IMR-90 (cell line): ENCODE measurements at regions not wholly inside any gene's neighbourhood (a gene's known extent, or its start where the extent isn't known, plus 50 kb on each side); places are given as distances from the start of the nearest gene placed in this dataset.

Experiments used
- ATAC-seq: fragments of 200-7000 bp; cut with Tn5 transposase; 2 replicates; pipeline ENCODE4 v1.9.1; 2020; ENCODE audit warnings: low read depth, mild to moderate bottlenecking, moderate library complexity
- BruUV-seq: library from RNA; stranded (reverse); fragments of 400-500 nt; replicated peaks from 2 replicates; lab custom pipeline; 2021; lab: Mats Ljungman, UMichigan
- CTCF ChIA-PET: fragments of 300-600 bp; formaldehyde crosslinking; extraction: SDS; loops from one replicate; lab custom pipeline; 2021; ENCODE audit warnings: antibody characterized with exemption; lab: Yijun Ruan, JAX
- POLR2A ChIA-PET: fragments of 300-600 bp; sonication (Branson Sonifier 250); formaldehyde crosslinking; loops from one replicate; lab custom pipeline; 2022; ENCODE audit warnings: antibody characterized with exemption; ENCODE audit not compliant: unreplicated experiment; lab: Charles Lee
- DNase-seq: peaks from one replicate; pipeline ENCODE4 v3.0.0; 2013
- H2AFZ ChIP-seq: replicated peaks from 2 replicates; pipeline ENCODE3; 2013; ENCODE audit warnings: low read length, mild to moderate bottlenecking; ENCODE audit not compliant: poor library complexity
- H2AK5ac ChIP-seq: 2 replicates; pipeline ENCODE4 v1.6.1; 2013; ENCODE audit warnings: low read depth, low read length, inconsistent platforms
- H2AK9ac ChIP-seq: replicated peaks from 2 replicates; pipeline ENCODE3; 2013; ENCODE audit warnings: mild to moderate bottlenecking, low read depth, low read length, moderate library complexity; ENCODE audit not compliant: poor library complexity
- H2BK120ac ChIP-seq: 2 replicates; pipeline ENCODE4 v1.6.1; 2013; ENCODE audit warnings: low read depth, low read length, inconsistent platforms
- H2BK15ac ChIP-seq: 3 replicates; pipeline ENCODE4 v1.6.1; 2013; ENCODE audit warnings: low read depth, low read length, inconsistent platforms
- H2BK20ac ChIP-seq: 2 replicates; pipeline ENCODE4 v1.6.1; 2013; ENCODE audit warnings: low read depth, mild to moderate bottlenecking, inconsistent platforms, low read length, moderate library complexity
- H2BK5ac ChIP-seq: 2 replicates; pipeline ENCODE4 v1.6.1; 2013; ENCODE audit warnings: mild to moderate bottlenecking, low read depth, low read length, inconsistent platforms; ENCODE audit not compliant: poor library complexity, severe bottlenecking
- H3K14ac ChIP-seq: replicated peaks from 2 replicates; pipeline ENCODE4 v1.6.1; 2013; ENCODE audit warnings: low read depth, low read length, inconsistent platforms
- H3K18ac ChIP-seq: 2 replicates; pipeline ENCODE4 v1.6.1; 2013; ENCODE audit warnings: low read depth, low read length, control low read depth
- H3K23ac ChIP-seq: 2 replicates; pipeline ENCODE4 v1.6.1; 2013; ENCODE audit warnings: low read depth, low read length, inconsistent platforms
- H3K27ac ChIP-seq: 2 replicates; pipeline ENCODE4 v1.5.1; 2013; ENCODE audit warnings: mild to moderate bottlenecking, control low read depth, low read length; ENCODE audit not compliant: insufficient read depth
- H3K27me3 ChIP-seq: 2 replicates; pipeline ENCODE4 v1.6.1; 2013; ENCODE audit warnings: low read length; ENCODE audit not compliant: control insufficient read depth, insufficient read depth
- H3K36me3 ChIP-seq: 2 replicates; pipeline ENCODE4 v1.6.1; 2013; ENCODE audit warnings: low read length, mixed read lengths; ENCODE audit not compliant: control insufficient read depth, insufficient read depth
- H3K4ac ChIP-seq: 2 replicates; pipeline ENCODE4 v1.6.1; 2013; ENCODE audit warnings: low read depth, low read length, inconsistent platforms
- H3K4me1 ChIP-seq: 2 replicates; pipeline ENCODE4 v1.6.1; 2013; ENCODE audit warnings: low read length, mixed read lengths; ENCODE audit not compliant: control insufficient read depth, insufficient read depth
- H3K4me2 ChIP-seq: 2 replicates; pipeline ENCODE4 v1.6.1; 2013; ENCODE audit warnings: low read depth, mild to moderate bottlenecking, control low read depth, low read length, moderate library complexity
- H3K4me3 ChIP-seq: 2 replicates; pipeline ENCODE4 v1.5.1; 2013; ENCODE audit warnings: low read depth, mild to moderate bottlenecking, control low read depth, low read length, moderate library complexity; ENCODE audit not compliant: insufficient read depth
- H3K56ac ChIP-seq: 2 replicates; pipeline ENCODE4 v1.6.1; 2013; ENCODE audit warnings: low read length, inconsistent platforms; ENCODE audit not compliant: insufficient read depth; ENCODE audit errors: extremely low read depth
- H3K79me1 ChIP-seq, 2 experiments: 2 replicates each; pipeline ENCODE4 v1.6.1; 2013; ENCODE audit warnings: low read length in 2 of 2, inconsistent platforms in 1 of 2, low read depth in 1 of 2
- H3K9ac ChIP-seq: 2 replicates; pipeline ENCODE4 v1.6.1; 2013; ENCODE audit warnings: low read depth, low read length, control low read depth
- H3K9me1 ChIP-seq: 2 replicates; pipeline ENCODE4 v1.6.1; 2013; ENCODE audit warnings: low read length, inconsistent platforms; ENCODE audit not compliant: insufficient read depth
- H3K9me3 ChIP-seq: 2 replicates; pipeline ENCODE4 v1.6.1; 2013; ENCODE audit warnings: low read length; ENCODE audit not compliant: control insufficient read depth, insufficient read depth
- H4K20me1 ChIP-seq: 2 replicates; pipeline ENCODE4 v1.6.1; 2013; ENCODE audit warnings: low read length, inconsistent platforms; ENCODE audit not compliant: insufficient read depth
- H4K5ac ChIP-seq: 2 replicates; pipeline ENCODE4 v1.6.1; 2013; ENCODE audit warnings: mild to moderate bottlenecking, low read depth, low read length, control low read depth
- H4K8ac ChIP-seq, 2 experiments: 2 replicates each; pipeline ENCODE4 v1.6.1; 2013; ENCODE audit warnings: low read depth in 2 of 2, low read length in 2 of 2, control low read depth in 1 of 2, inconsistent platforms in 1 of 2
- H4K91ac ChIP-seq: 2 replicates; pipeline ENCODE4 v1.6.1; 2013; ENCODE audit warnings: low read depth, low read length, inconsistent platforms; ENCODE audit not compliant: insufficient read depth
- BHLHE40 ChIP-seq: fragments of 150-350 bp; IDR thresholded peaks from 2 replicates; pipeline ENCODE4 v1.6.1; 2016; ENCODE audit warnings: mild to moderate bottlenecking, low read depth, low read length
- CEBPB ChIP-seq: IDR thresholded peaks from 2 replicates; pipeline ENCODE4 v1.6.1; 2012; ENCODE audit warnings: low read depth, low read length, improper control_type of control experiment
- CHD1 ChIP-seq: IDR thresholded peaks from 2 replicates; pipeline ENCODE4 v1.6.1; 2012; ENCODE audit warnings: low read depth, low read length, improper control_type of control experiment
- FOS ChIP-seq: fragments of 150-350 bp; IDR thresholded peaks from 2 replicates; pipeline ENCODE4 v1.6.1; 2016; ENCODE audit warnings: low read depth, low read length
- MAFK ChIP-seq: IDR thresholded peaks from 2 replicates; pipeline ENCODE4 v1.6.1; 2012; ENCODE audit warnings: low read depth, low read length, improper control_type of control experiment
- MAZ ChIP-seq: IDR thresholded peaks from 2 replicates; pipeline ENCODE4 v1.6.1; 2012; ENCODE audit warnings: low read depth, mild to moderate bottlenecking, low read length, improper control_type of control experiment, moderate library complexity, borderline replicate concordance
- MXI1 ChIP-seq: IDR thresholded peaks from 2 replicates; pipeline ENCODE4 v1.6.1; 2012; ENCODE audit warnings: low read depth, mild to moderate bottlenecking, low read length, moderate library complexity, borderline replicate concordance
- NFE2L2 ChIP-seq: fragments of 150-350 bp; IDR thresholded peaks from 2 replicates; pipeline ENCODE4 v1.6.1; 2016; ENCODE audit warnings: low read depth, mild to moderate bottlenecking, low read length
- POLR2A ChIP-seq: IDR thresholded peaks from 2 replicates; pipeline ENCODE4 v1.6.1; 2012; ENCODE audit warnings: mild to moderate bottlenecking, low read depth, low read length
- RAD21 ChIP-seq: IDR thresholded peaks from 2 replicates; pipeline ENCODE4 v1.6.1; 2012; ENCODE audit warnings: low read length, improper control_type of control experiment
- RCOR1 ChIP-seq: IDR thresholded peaks from 2 replicates; pipeline ENCODE4 v1.6.1; 2012; ENCODE audit warnings: mild to moderate bottlenecking, low read length, improper control_type of control experiment; ENCODE audit not compliant: insufficient replicate concordance
- RFX5 ChIP-seq: IDR thresholded peaks from 2 replicates; pipeline ENCODE4 v1.8.0; 2012; ENCODE audit warnings: low read depth, mild to moderate bottlenecking, low read length, moderate library complexity
- SMC3 ChIP-seq: fragments of 150-350 bp; IDR thresholded peaks from 2 replicates; pipeline ENCODE4 v1.6.1; 2016; ENCODE audit warnings: low read depth, mild to moderate bottlenecking, antibody characterized with exemption, low read length, moderate library complexity
- WGBS, 2 experiments: methylation state at CpG; one replicate each; pipeline versions ENCODE4 v1.1.5 to v1.1.7; 2013; ENCODE audit warnings: missing lambda C conversion rate in 2 of 2; ENCODE audit not compliant: insufficient read length in 1 of 2; ENCODE audit errors: extremely low coverage in 2 of 2; 5-methylcytosine and 5-hydroxymethylcytosine counted together
- dilution Hi-C: fragments of 300-500 bp; cut with HindIII; formaldehyde crosslinking; loops from one replicate; pipeline ENCODE4 v1.14.3; 2018; ENCODE audit warnings: low sequenced_read_pairs; ENCODE audit not compliant: unreplicated experiment
- in situ Hi-C: fragments of 300-500 bp; cut with MboI; formaldehyde crosslinking; loops from 3 replicates; pipeline ENCODE4 v1.14.3; 2019; ENCODE audit warnings: low sequenced_read_pairs, inconsistent platforms, mixed read lengths
- intact Hi-C: fragments of 100-400 bp; cut with micrococcal nuclease; formaldehyde crosslinking; loops from 2 replicates; pipeline ENCODE4 v1.10.0; 2022
- TF ChIP-seq, protein P1 (sequence below): conservative IDR thresholded peaks from 2 replicates; pipeline ENCODE4 v1.5.1; 2012; ENCODE audit warnings: mild to moderate bottlenecking, low read depth, low read length, improper control_type of control experiment
- TF ChIP-seq, protein P2 (sequence below): fragments of 150-350 bp; IDR thresholded peaks from 2 replicates; pipeline ENCODE4 v1.6.1; 2017; ENCODE audit warnings: mild to moderate bottlenecking, antibody characterized with exemption, low read length, low read depth
- TF ChIP-seq, protein P3 (sequence below): fragments of 150-350 bp; IDR thresholded peaks from 2 replicates; pipeline ENCODE4 v1.6.1; 2016; ENCODE audit warnings: low read depth, mild to moderate bottlenecking, low read length, moderate library complexity, borderline replicate concordance

DNA sequence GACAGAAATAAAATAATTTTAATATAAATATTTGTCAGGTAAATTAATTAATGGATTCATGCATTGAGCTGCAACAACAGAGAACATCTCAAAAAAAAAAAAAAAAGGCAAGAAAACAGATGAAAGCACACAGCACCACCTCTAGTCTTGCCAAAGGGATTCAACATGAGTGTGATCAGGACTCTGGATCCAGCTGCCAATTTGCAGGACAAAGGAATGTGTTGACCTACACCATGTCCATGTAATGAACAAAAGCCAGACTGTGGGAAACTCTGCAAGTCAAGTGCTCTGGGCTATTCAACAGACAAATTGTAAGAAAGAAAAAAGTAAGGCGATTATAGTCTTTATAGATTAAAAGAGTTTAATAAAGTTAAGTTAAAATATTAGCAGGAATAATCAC is 769.3 kb downstream of the TLR4 start:
- Histone ChIP-seq H4K20me1 (no peaks in the 10 kb centered on the region), H3K9ac (no peak overlapping the region), H2BK120ac (no peak overlapping the region), H4K5ac (no peak overlapping the region), H3K9me1 (no peaks in the 10 kb centered on the region), H3K23ac (no peak overlapping the region), H2BK5ac (no peak overlapping the region), H3K27ac (no peak overlapping the region), H3K27me3 (no peaks in the 10 kb centered on the region), H3K18ac (no peak overlapping the region), H2AK9ac (no peak overlapping the region), H4K91ac (no peak overlapping the region), H3K4me1 (no peaks in the 10 kb centered on the region), H2BK15ac (no peak overlapping the region), H3K56ac (no peak overlapping the region), H3K4me2 (no peak overlapping the region), H3K36me3 (no peaks in the 10 kb centered on the region), H3K4me3 (no peak overlapping the region), H2AK5ac (no peak overlapping the region), H3K79me1 (no peaks in the 10 kb centered on the region), H2AFZ (no peak overlapping the region), H3K4ac (no peak overlapping the region), H3K14ac (no peak overlapping the region), H2BK20ac (no peak overlapping the region), H4K8ac (no peak overlapping the region), H3K9me3 (peaks cover 6% of the 10 kb centered on the region)
- POLR2A ChIA-PET, result no interaction called here
- CTCF ChIA-PET, result no interaction called here
- intact Hi-C loops, result no loop called here
- WGBS, 2 experiments, result no CpG with 5 or more reads among the region's 1 CpG
- ATAC-seq (no peak), DNase-seq (no peak)
- BruUV-seq, result no TSS peak
- TF ChIP-seq FOS (no peak), MXI1 (no peak), BHLHE40 (no peak), RFX5 (no peak), MAFK (no peak), MAZ (no peak), CHD1 (no peak), RAD21 (no peak), POLR2A (no peak), NFE2L2 (no peak), RCOR1 (no peak), CEBPB (no peak), SMC3 (no peak)
- TF ChIP-seq, protein P1, sequence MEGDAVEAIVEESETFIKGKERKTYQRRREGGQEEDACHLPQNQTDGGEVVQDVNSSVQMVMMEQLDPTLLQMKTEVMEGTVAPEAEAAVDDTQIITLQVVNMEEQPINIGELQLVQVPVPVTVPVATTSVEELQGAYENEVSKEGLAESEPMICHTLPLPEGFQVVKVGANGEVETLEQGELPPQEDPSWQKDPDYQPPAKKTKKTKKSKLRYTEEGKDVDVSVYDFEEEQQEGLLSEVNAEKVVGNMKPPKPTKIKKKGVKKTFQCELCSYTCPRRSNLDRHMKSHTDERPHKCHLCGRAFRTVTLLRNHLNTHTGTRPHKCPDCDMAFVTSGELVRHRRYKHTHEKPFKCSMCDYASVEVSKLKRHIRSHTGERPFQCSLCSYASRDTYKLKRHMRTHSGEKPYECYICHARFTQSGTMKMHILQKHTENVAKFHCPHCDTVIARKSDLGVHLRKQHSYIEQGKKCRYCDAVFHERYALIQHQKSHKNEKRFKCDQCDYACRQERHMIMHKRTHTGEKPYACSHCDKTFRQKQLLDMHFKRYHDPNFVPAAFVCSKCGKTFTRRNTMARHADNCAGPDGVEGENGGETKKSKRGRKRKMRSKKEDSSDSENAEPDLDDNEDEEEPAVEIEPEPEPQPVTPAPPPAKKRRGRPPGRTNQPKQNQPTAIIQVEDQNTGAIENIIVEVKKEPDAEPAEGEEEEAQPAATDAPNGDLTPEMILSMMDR, result no peak
- TF ChIP-seq, protein P2, sequence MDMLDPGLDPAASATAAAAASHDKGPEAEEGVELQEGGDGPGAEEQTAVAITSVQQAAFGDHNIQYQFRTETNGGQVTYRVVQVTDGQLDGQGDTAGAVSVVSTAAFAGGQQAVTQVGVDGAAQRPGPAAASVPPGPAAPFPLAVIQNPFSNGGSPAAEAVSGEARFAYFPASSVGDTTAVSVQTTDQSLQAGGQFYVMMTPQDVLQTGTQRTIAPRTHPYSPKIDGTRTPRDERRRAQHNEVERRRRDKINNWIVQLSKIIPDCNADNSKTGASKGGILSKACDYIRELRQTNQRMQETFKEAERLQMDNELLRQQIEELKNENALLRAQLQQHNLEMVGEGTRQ, result no peak
- TF ChIP-seq, protein P3, sequence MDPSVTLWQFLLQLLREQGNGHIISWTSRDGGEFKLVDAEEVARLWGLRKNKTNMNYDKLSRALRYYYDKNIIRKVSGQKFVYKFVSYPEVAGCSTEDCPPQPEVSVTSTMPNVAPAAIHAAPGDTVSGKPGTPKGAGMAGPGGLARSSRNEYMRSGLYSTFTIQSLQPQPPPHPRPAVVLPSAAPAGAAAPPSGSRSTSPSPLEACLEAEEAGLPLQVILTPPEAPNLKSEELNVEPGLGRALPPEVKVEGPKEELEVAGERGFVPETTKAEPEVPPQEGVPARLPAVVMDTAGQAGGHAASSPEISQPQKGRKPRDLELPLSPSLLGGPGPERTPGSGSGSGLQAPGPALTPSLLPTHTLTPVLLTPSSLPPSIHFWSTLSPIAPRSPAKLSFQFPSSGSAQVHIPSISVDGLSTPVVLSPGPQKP, result no peak
- dilution Hi-C loops, result no loop called here
- in situ Hi-C loops, result no loop called here
